GM23338 (cell line): ENCODE measurements at regions not wholly inside any gene's neighbourhood (a gene's known extent, or its start where the extent isn't known, plus 50 kb on each side); places are given as distances from the start of the nearest gene placed in this dataset.
"Not testable (repeated sequence)": the region's sequence is repeated elsewhere in the genome, so short reads cannot be mapped to it uniquely, and the experiment has no call there.

Source experiments
- ATAC-seq: fragments of 200-7000 bp; cut with Tn5 transposase; 3 replicates; pipeline ENCODE4 v1.9.1; 2020
- DNase-seq: peaks from one replicate; pipeline ENCODE4 v3.0.0-alpha.2; 2015; ENCODE audit warnings: low spot score
- H2AFZ ChIP-seq: fragments of 200-600 bp; sonication (generic); 2 replicates; pipeline ENCODE4 v1.8.0; 2016; ENCODE audit warnings: antibody characterized with exemption, mild to moderate bottlenecking, moderate library complexity
- H3F3A ChIP-seq: fragments of 200-600 bp; sonication (generic); replicated peaks from 2 replicates; pipeline ENCODE4 v1.8.0; 2017; ENCODE audit warnings: antibody characterized with exemption, mixed run types, low read depth
- H3K27ac ChIP-seq: fragments of 200-600 bp; sonication (generic); 2 replicates; pipeline ENCODE4 v1.6.1; 2016; ENCODE audit warnings: low read depth
- H3K27me3 ChIP-seq: fragments of 200-600 bp; sonication (generic); 2 replicates; pipeline ENCODE4 v1.8.0; 2016; ENCODE audit warnings: mild to moderate bottlenecking, mixed run types, moderate library complexity; ENCODE audit not compliant: insufficient read depth
- H3K36me3 ChIP-seq: fragments of 200-600 bp; sonication (generic); 2 replicates; pipeline ENCODE4 v1.8.0; 2016; ENCODE audit warnings: mild to moderate bottlenecking; ENCODE audit not compliant: insufficient read depth
- H3K4me1 ChIP-seq: fragments of 200-600 bp; sonication (generic); 2 replicates; pipeline ENCODE4 v1.8.0; 2016; ENCODE audit warnings: mild to moderate bottlenecking, moderate library complexity; ENCODE audit not compliant: insufficient read depth
- H3K4me2 ChIP-seq: fragments of 200-600 bp; sonication (generic); 2 replicates; pipeline ENCODE4 v1.7.1; 2017; ENCODE audit warnings: mixed run types
- H3K4me3 ChIP-seq: fragments of 200-600 bp; sonication (generic); 2 replicates; pipeline ENCODE4 v1.6.1; 2016; ENCODE audit warnings: mixed run types
- H3K79me2 ChIP-seq: fragments of 200-600 bp; sonication (generic); replicated peaks from 2 replicates; pipeline ENCODE4 v1.8.0; 2017; ENCODE audit warnings: mild to moderate bottlenecking; ENCODE audit not compliant: insufficient read depth
- H3K9me2 ChIP-seq: fragments of 200-600 bp; sonication (generic); 2 replicates; pipeline ENCODE4 v1.8.0; 2017; ENCODE audit not compliant: insufficient read depth
- H4K20me1 ChIP-seq: fragments of 200-600 bp; sonication (generic); replicated peaks from 2 replicates; pipeline ENCODE4 v1.8.0; 2017; ENCODE audit warnings: mild to moderate bottlenecking; ENCODE audit not compliant: insufficient read depth
- H3K27ac Mint-ChIP-seq: 2 replicates; pipeline ENCODE4 v1.8.0; 2020; ENCODE audit warnings: inconsistent platforms, mild to moderate bottlenecking, moderate library complexity, mixed read lengths
- H3K27me3 Mint-ChIP-seq: 3 replicates; pipeline ENCODE4 v1.8.0; 2022; ENCODE audit warnings: low read depth, mild to moderate bottlenecking, moderate library complexity, mixed read lengths, inconsistent platforms; ENCODE audit not compliant: insufficient read depth, poor library complexity
- H3K36me3 Mint-ChIP-seq: 3 replicates; pipeline ENCODE4 v1.8.0; 2021; ENCODE audit warnings: low read depth, mild to moderate bottlenecking, inconsistent platforms, moderate library complexity, mixed read lengths
- H3K4me1 Mint-ChIP-seq: 3 replicates; pipeline ENCODE4 v1.8.0; 2020; ENCODE audit warnings: mild to moderate bottlenecking, inconsistent platforms, mixed read lengths
- H3K4me3 Mint-ChIP-seq: 3 replicates; pipeline ENCODE4 v1.8.0; 2021; ENCODE audit warnings: moderate library complexity, mild to moderate bottlenecking, inconsistent platforms, mixed read lengths
- H3K9me3 Mint-ChIP-seq: 3 replicates; pipeline ENCODE4 v1.8.0; 2020; ENCODE audit warnings: moderate library complexity, mild to moderate bottlenecking, inconsistent platforms, mixed read lengths
- CREB1 ChIP-seq: fragments of 250-450 bp; sonication (Bioruptor Pico); IDR thresholded peaks from 2 replicates; pipeline ENCODE4 v1.5.0; 2020; ENCODE audit warnings: low read depth, mild to moderate bottlenecking, moderate library complexity
- CTCF ChIP-seq, 2 experiments: fragments of 200-600 bp in 1 of 2; sonication (generic) in 1 of 2; conservative IDR thresholded peaks; 2 replicates each; pipeline versions ENCODE4 v1.5.1 to v1.6.1; 2016 to 2017; ENCODE audit warnings: antibody characterized with exemption in 2 of 2, low read depth in 2 of 2, mild to moderate bottlenecking in 2 of 2, moderate library complexity in 1 of 2
- EZH2 ChIP-seq: fragments of 200-600 bp; sonication (generic); IDR thresholded peaks from one replicate; pipeline ENCODE4 v1.8.0; 2017; ENCODE audit warnings: antibody characterized with exemption, mild to moderate bottlenecking, low read depth; ENCODE audit not compliant: unreplicated experiment
- EZH2phosphoT487 ChIP-seq: fragments of 200-600 bp; sonication (generic); IDR thresholded peaks from one replicate; pipeline ENCODE4 v1.8.1; 2018; ENCODE audit warnings: antibody characterized with exemption; ENCODE audit not compliant: unreplicated experiment
- JUNB ChIP-seq: IDR thresholded peaks from one replicate; pipeline ENCODE4 v1.6.1; 2016; ENCODE audit warnings: antibody characterized with exemption; ENCODE audit not compliant: unreplicated experiment
- NANOG ChIP-seq: IDR thresholded peaks from 2 replicates; pipeline ENCODE4 v1.6.1; 2016; ENCODE audit warnings: antibody characterized with exemption, borderline replicate concordance
- POLR2AphosphoS5 ChIP-seq: IDR thresholded peaks from 2 replicates; pipeline ENCODE4 v1.6.1; 2016; ENCODE audit warnings: antibody characterized with exemption, low read depth
- REST ChIP-seq: IDR thresholded peaks from one replicate; pipeline ENCODE4 v1.6.1; 2018; ENCODE audit warnings: antibody characterized with exemption; ENCODE audit not compliant: unreplicated experiment
- STAT1 ChIP-seq: IDR thresholded peaks from one replicate; pipeline ENCODE4 v1.6.1; 2016; ENCODE audit warnings: antibody characterized with exemption; ENCODE audit not compliant: unreplicated experiment
- ZNF114 ChIP-seq: fragments of 250-450 bp; sonication (Bioruptor Pico); IDR thresholded peaks from 2 replicates; pipeline ENCODE4 v1.5.0; 2020; ENCODE audit warnings: mild to moderate bottlenecking, moderate library complexity
- ZNF331 ChIP-seq: fragments of 250-450 bp; sonication (Bioruptor Pico); IDR thresholded peaks from 2 replicates; pipeline ENCODE4 v1.5.0; 2020; ENCODE audit warnings: low read depth, mild to moderate bottlenecking, moderate library complexity
- ZNF462 ChIP-seq: fragments of 250-450 bp; sonication (Bioruptor Pico); IDR thresholded peaks from 2 replicates; pipeline ENCODE4 v1.5.0; 2020; ENCODE audit warnings: mild to moderate bottlenecking, moderate library complexity

GRCh38 chr3:146354421-146354820, 103.5 kb upstream of the PLSCR4 start:
- H3K4me3 ChIP-seq = not testable (repeated sequence)

GRCh38 chr3:146350852-146351251, 99.9 kb upstream of the PLSCR4 start:
- ATAC-seq (no peak), DNase-seq (no peak)
- no peaks in the 10 kb centered on the region for H3K27me3 ChIP-seq
- H4K20me1 ChIP-seq = no peaks in the 10 kb centered on the region
- H3K4me2 ChIP-seq = no peak overlapping the region
- no peak overlapping the region for H3K27ac ChIP-seq
- H3K4me3 ChIP-seq = no peak overlapping the region
- H3K4me1 ChIP-seq = peaks cover 28% of the 10 kb centered on the region
- 0 out of 2 replicates have a peak, but pooled peaks cover 4% of the 10 kb centered on the region for H3F3A ChIP-seq
- Mint-ChIP-seq H3K4me3 (no peak overlapping the region), H3K27me3 (no peaks in the 10 kb centered on the region), H3K9me3 (peaks cover 12% of the 10 kb centered on the region), H3K4me1 (peaks cover 30% of the 10 kb centered on the region), H3K27ac (no peak overlapping the region), H3K36me3 (peaks cover 31% of the 10 kb centered on the region)
- H3K9me2 ChIP-seq = peaks cover 7% of the 10 kb centered on the region; the same call in 1 of the 2 replicates
- H3K79me2 ChIP-seq = no peaks in the 10 kb centered on the region
- H2AFZ ChIP-seq = no peak overlapping the region
- H3K36me3 ChIP-seq = peaks cover 9% of the 10 kb centered on the region; the same call in 1 of the 2 replicates
- no peak for TF ChIP-seq CREB1 (CRISPR knock-in tag)
- no peak for TF ChIP-seq POLR2AphosphoS5
- no peak for TF ChIP-seq ZNF114
- TF ChIP-seq JUNB = no peak
- no peak for TF ChIP-seq REST
- TF ChIP-seq EZH2phosphoT487 = no peak
- TF ChIP-seq ZNF462 (CRISPR knock-in tag) = no peak
- no peak for TF ChIP-seq NANOG
- no peak for TF ChIP-seq CTCF (conservative IDR thresholded peaks at IDR 0.05; ENCODE audit: low read depth in 2 of 2)
- no peak for TF ChIP-seq ZNF331 (CRISPR knock-in tag)
- no peak for TF ChIP-seq STAT1
- TF ChIP-seq EZH2 = no peak

More at GRCh38 chr3:146354421-146354820, 103.5 kb upstream of the PLSCR4 start:
- not testable (repeated sequence) for H3K27me3 Mint-ChIP-seq, H2AFZ ChIP-seq, H3K4me3 Mint-ChIP-seq, H3K4me1 ChIP-seq, H3K27ac ChIP-seq, H3K79me2 ChIP-seq, H3K27ac Mint-ChIP-seq, H3F3A ChIP-seq, H3K9me3 Mint-ChIP-seq, ATAC-seq, H3K4me1 Mint-ChIP-seq, H4K20me1 ChIP-seq, H3K9me2 ChIP-seq, H3K27me3 ChIP-seq, H3K36me3 ChIP-seq, H3K4me2 ChIP-seq, DNase-seq
- peaks cover 22% of the 10 kb centered on the region for H3K36me3 Mint-ChIP-seq
